Panc1 (cell line): ENCODE measurements at regions not wholly inside any gene's neighbourhood (a gene's known extent, or its start where the extent isn't known, plus 50 kb on each side); places are given as distances from the start of the nearest gene placed in this dataset.

Experiments used
- POLR2AphosphoS5 ChIP-seq: IDR thresholded peaks from 2 replicates; pipeline ENCODE4 v1.6.1; 2012; ENCODE audit warnings: mild to moderate bottlenecking, low read depth, low read length, moderate library complexity
- SIN3A ChIP-seq: IDR thresholded peaks from 2 replicates; pipeline ENCODE4 v1.6.1; 2012; ENCODE audit warnings: low read depth, mild to moderate bottlenecking, low read length, moderate library complexity, borderline replicate concordance; ENCODE audit not compliant: insufficient read depth
- TF ChIP-seq, protein P1 (sequence below): fragments of 450-650 bp; IDR thresholded peaks from 2 replicates; pipeline ENCODE4 v1.5.1; 2017; ENCODE audit warnings: mild to moderate bottlenecking
- TF ChIP-seq, protein P2 (sequence below), 2 experiments: IDR thresholded peaks; 2 replicates each; pipeline ENCODE4 v1.6.1; 2011 to 2012; ENCODE audit warnings: low read depth in 2 of 2, control low read depth in 1 of 2, low read length in 1 of 2, mild to moderate bottlenecking in 1 of 2, moderate library complexity in 1 of 2; ENCODE audit not compliant: insufficient read depth in 1 of 2

- TF ChIP-seq, protein P1, sequence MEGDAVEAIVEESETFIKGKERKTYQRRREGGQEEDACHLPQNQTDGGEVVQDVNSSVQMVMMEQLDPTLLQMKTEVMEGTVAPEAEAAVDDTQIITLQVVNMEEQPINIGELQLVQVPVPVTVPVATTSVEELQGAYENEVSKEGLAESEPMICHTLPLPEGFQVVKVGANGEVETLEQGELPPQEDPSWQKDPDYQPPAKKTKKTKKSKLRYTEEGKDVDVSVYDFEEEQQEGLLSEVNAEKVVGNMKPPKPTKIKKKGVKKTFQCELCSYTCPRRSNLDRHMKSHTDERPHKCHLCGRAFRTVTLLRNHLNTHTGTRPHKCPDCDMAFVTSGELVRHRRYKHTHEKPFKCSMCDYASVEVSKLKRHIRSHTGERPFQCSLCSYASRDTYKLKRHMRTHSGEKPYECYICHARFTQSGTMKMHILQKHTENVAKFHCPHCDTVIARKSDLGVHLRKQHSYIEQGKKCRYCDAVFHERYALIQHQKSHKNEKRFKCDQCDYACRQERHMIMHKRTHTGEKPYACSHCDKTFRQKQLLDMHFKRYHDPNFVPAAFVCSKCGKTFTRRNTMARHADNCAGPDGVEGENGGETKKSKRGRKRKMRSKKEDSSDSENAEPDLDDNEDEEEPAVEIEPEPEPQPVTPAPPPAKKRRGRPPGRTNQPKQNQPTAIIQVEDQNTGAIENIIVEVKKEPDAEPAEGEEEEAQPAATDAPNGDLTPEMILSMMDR, result no peak
- TF ChIP-seq SIN3A (no peak), POLR2AphosphoS5 (no peak)
- TF ChIP-seq, protein P2, sequence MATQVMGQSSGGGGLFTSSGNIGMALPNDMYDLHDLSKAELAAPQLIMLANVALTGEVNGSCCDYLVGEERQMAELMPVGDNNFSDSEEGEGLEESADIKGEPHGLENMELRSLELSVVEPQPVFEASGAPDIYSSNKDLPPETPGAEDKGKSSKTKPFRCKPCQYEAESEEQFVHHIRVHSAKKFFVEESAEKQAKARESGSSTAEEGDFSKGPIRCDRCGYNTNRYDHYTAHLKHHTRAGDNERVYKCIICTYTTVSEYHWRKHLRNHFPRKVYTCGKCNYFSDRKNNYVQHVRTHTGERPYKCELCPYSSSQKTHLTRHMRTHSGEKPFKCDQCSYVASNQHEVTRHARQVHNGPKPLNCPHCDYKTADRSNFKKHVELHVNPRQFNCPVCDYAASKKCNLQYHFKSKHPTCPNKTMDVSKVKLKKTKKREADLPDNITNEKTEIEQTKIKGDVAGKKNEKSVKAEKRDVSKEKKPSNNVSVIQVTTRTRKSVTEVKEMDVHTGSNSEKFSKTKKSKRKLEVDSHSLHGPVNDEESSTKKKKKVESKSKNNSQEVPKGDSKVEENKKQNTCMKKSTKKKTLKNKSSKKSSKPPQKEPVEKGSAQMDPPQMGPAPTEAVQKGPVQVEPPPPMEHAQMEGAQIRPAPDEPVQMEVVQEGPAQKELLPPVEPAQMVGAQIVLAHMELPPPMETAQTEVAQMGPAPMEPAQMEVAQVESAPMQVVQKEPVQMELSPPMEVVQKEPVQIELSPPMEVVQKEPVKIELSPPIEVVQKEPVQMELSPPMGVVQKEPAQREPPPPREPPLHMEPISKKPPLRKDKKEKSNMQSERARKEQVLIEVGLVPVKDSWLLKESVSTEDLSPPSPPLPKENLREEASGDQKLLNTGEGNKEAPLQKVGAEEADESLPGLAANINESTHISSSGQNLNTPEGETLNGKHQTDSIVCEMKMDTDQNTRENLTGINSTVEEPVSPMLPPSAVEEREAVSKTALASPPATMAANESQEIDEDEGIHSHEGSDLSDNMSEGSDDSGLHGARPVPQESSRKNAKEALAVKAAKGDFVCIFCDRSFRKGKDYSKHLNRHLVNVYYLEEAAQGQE (IDR thresholded peaks at IDR 0.05; ENCODE audit: insufficient read depth in 1 of 2, low read depth in 2 of 2, low read length in 1 of 2), result no peak
These were observed 241.8 kb upstream of the MCTP2 start for GRCh38 chr15:93989440-93989998.
